ENCODE measurements at regions not wholly inside any gene's neighbourhood (a gene's known extent, or its start where the extent isn't known, plus 50 kb on each side); places are given as distances from the start of the nearest gene placed in this dataset.
"Not testable (repeated sequence)": the region's sequence is repeated elsewhere in the genome, so short reads cannot be mapped to it uniquely, and the experiment has no call there.

GRCh38 chr12:58069268-58069963 lies 128.0 kb downstream of the ATP23 start:
- DNase-seq (ENCODE audit: low read depth, low spot score), result no peak

- no peak for DNase-seq (ENCODE audit: low read depth, low spot score)
Observed at GRCh38 chr12:58071994-58072393, 130.6 kb downstream of the ATP23 start.

GRCh38 chr12:58074259-58074658 lies 132.9 kb downstream of the ATP23 start:
- no peak for DNase-seq (ENCODE audit: low read depth, low spot score)

GRCh38 chr12:58079806-58080205 lies 138.4 kb downstream of the ATP23 start:
- DNase-seq (ENCODE audit: low read depth, low spot score), result no peak

GRCh38 chr12:58081488-58081887 lies 140.1 kb downstream of the ATP23 start:
- no peak for DNase-seq (ENCODE audit: low read depth, low spot score)

GRCh38 chr12:58082996-58083395 lies 141.6 kb downstream of the ATP23 start:
- no peak for DNase-seq (ENCODE audit: low read depth, low spot score)

GRCh38 chr12:58086006-58086405 lies 144.6 kb downstream of the ATP23 start:
- no peak for DNase-seq (ENCODE audit: low read depth, low spot score)

- no peak for DNase-seq (ENCODE audit: low read depth, low spot score)
Observed at GRCh38 chr12:58086930-58087329, 145.6 kb downstream of the ATP23 start.

- DNase-seq (ENCODE audit: low read depth, low spot score), result peak; percentile 27
Observed at GRCh38 chr12:58087423-58088127, 146.2 kb downstream of the ATP23 start.

GRCh38 chr12:58089588-58089987 lies 148.2 kb downstream of the ATP23 start:
- no peak for DNase-seq (ENCODE audit: low read depth, low spot score)

GRCh38 chr12:58090685-58091084 lies 149.3 kb downstream of the ATP23 start:
- DNase-seq (ENCODE audit: low read depth, low spot score), result no peak

GRCh38 chr12:58095002-58095401 lies 153.6 kb downstream of the ATP23 start:
- no peak for DNase-seq (ENCODE audit: low read depth, low spot score)

GRCh38 chr12:58097741-58098140 lies 156.4 kb downstream of the ATP23 start:
- DNase-seq (ENCODE audit: low read depth, low spot score), result no peak

GRCh38 chr12:58099476-58099875 lies 158.1 kb downstream of the ATP23 start:
- no peak for DNase-seq (ENCODE audit: low read depth, low spot score)

GRCh38 chr12:58104351-58104755 lies 163.0 kb downstream of the ATP23 start:
- DNase-seq (ENCODE audit: low read depth, low spot score), result no peak

GRCh38 chr12:58105225-58106119 lies 164.1 kb downstream of the ATP23 start:
- no peak for DNase-seq (ENCODE audit: low read depth, low spot score)

GRCh38 chr12:58106195-58106594 lies 164.8 kb downstream of the ATP23 start:
- DNase-seq (ENCODE audit: low read depth, low spot score), result no peak

GRCh38 chr12:58117201-58117600 lies 175.8 kb downstream of the ATP23 start:
- no peak for DNase-seq (ENCODE audit: low read depth, low spot score)

GRCh38 chr12:58117667-58118066 lies 176.3 kb downstream of the ATP23 start:
- no peak for DNase-seq (ENCODE audit: low read depth, low spot score)

GRCh38 chr12:58125761-58126160 lies 184.4 kb downstream of the ATP23 start:
- DNase-seq (ENCODE audit: low read depth, low spot score), result not testable (repeated sequence)

GRCh38 chr12:58131986-58132755 lies 190.8 kb downstream of the ATP23 start:
- DNase-seq (ENCODE audit: low read depth, low spot score), result no peak

GRCh38 chr12:58138424-58138823 lies 197.1 kb downstream of the ATP23 start:
- DNase-seq (ENCODE audit: low read depth, low spot score), result no peak
